NB4 (cell line): ENCODE measurements at regions not wholly inside any gene's neighbourhood (a gene's known extent, or its start where the extent isn't known, plus 50 kb on each side); places are given as distances from the start of the nearest gene placed in this dataset.

Source experiments
- MYC ChIP-seq: IDR thresholded peaks from 2 replicates; pipeline ENCODE4 v1.6.1; 2011; ENCODE audit warnings: low read depth, low read length
- POLR2A ChIP-seq: IDR thresholded peaks from 2 replicates; pipeline ENCODE4 v1.6.1; 2011; ENCODE audit warnings: mild to moderate bottlenecking; ENCODE audit not compliant: insufficient read length; ENCODE audit errors: extremely low read depth
- TF ChIP-seq, protein P1 (sequence below): IDR thresholded peaks from one replicate; pipeline ENCODE4 v1.5.1; 2012; ENCODE audit warnings: low read depth, low read length

- TF ChIP-seq, protein P1, sequence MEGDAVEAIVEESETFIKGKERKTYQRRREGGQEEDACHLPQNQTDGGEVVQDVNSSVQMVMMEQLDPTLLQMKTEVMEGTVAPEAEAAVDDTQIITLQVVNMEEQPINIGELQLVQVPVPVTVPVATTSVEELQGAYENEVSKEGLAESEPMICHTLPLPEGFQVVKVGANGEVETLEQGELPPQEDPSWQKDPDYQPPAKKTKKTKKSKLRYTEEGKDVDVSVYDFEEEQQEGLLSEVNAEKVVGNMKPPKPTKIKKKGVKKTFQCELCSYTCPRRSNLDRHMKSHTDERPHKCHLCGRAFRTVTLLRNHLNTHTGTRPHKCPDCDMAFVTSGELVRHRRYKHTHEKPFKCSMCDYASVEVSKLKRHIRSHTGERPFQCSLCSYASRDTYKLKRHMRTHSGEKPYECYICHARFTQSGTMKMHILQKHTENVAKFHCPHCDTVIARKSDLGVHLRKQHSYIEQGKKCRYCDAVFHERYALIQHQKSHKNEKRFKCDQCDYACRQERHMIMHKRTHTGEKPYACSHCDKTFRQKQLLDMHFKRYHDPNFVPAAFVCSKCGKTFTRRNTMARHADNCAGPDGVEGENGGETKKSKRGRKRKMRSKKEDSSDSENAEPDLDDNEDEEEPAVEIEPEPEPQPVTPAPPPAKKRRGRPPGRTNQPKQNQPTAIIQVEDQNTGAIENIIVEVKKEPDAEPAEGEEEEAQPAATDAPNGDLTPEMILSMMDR: no peak
- TF ChIP-seq POLR2A (no peak), MYC (no peak)
Measured at GRCh38 chr4:1554876-1555265, 129.2 kb downstream of the FAM53A start.
